OCI-LY7 (cell line): ENCODE measurements at regions not wholly inside any gene's neighbourhood (a gene's known extent, or its start where the extent isn't known, plus 50 kb on each side); places are given as distances from the start of the nearest gene placed in this dataset.

ENCODE experiments used
- EZH2phosphoT487 ChIP-seq: fragments of 200-600 bp; sonication (generic); IDR thresholded peaks from 2 replicates; pipeline ENCODE4 v1.6.1; 2018; ENCODE audit warnings: low read depth, borderline replicate concordance, mild to moderate bottlenecking, mixed run types, antibody characterized with exemption, low read length, moderate library complexity, mixed read lengths
- TF ChIP-seq, protein P1 (sequence below): fragments of 200-600 bp; sonication (generic); conservative IDR thresholded peaks from 2 replicates; pipeline ENCODE4 v1.5.1; 2014; ENCODE audit warnings: mild to moderate bottlenecking, antibody characterized with exemption, low read length, moderate library complexity, mixed read lengths

DNA sequence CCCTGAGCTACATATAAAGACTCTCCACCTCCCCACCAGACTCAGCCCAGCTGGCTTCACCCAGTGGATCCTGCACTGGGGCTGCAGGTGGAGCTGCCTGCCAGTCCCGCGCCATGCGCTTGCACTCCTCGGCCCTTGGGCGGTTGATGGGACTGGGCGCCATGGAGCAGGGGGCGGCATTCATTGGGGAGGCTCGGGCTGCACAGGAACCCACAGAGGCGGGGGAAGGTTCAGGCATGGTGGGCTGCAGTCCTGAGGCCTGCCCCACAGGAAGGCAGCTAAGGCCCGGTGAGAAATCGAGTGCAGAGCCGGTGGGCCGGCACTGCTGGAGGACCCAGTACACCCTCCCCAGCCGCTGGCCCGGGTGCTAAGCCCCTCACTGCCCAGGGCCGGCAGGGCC lies 157.2 kb upstream of the GNAI1 start:
- TF ChIP-seq, protein P1, sequence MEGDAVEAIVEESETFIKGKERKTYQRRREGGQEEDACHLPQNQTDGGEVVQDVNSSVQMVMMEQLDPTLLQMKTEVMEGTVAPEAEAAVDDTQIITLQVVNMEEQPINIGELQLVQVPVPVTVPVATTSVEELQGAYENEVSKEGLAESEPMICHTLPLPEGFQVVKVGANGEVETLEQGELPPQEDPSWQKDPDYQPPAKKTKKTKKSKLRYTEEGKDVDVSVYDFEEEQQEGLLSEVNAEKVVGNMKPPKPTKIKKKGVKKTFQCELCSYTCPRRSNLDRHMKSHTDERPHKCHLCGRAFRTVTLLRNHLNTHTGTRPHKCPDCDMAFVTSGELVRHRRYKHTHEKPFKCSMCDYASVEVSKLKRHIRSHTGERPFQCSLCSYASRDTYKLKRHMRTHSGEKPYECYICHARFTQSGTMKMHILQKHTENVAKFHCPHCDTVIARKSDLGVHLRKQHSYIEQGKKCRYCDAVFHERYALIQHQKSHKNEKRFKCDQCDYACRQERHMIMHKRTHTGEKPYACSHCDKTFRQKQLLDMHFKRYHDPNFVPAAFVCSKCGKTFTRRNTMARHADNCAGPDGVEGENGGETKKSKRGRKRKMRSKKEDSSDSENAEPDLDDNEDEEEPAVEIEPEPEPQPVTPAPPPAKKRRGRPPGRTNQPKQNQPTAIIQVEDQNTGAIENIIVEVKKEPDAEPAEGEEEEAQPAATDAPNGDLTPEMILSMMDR, result no peak
- TF ChIP-seq EZH2phosphoT487, result no peak
